ENCODE measurements at regions not wholly inside any gene's neighbourhood (a gene's known extent, or its start where the extent isn't known, plus 50 kb on each side); places are given as distances from the start of the nearest gene placed in this dataset.

DNA sequence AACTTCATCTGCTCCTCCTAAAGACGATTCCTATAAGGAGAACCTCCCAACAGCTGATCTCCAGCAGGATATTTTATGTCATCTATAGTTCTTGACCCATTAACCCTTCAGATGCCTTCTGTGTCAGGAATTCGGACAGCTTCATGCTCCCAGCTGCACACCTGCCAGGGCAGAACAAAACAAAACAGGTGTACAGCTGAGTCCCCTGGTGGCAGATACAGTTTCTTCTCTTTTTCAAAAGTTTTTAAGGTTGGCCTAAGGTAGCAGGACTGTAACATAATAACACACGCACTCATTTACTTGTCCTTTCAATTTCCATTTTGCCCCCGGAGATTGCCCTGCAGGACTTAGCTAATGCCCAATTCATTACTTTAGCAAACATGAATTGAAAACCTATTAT lies 218.3 kb downstream of the S1PR1 start:
- TF ChIP-seq POLR2A (IDR thresholded peaks at IDR 0.05) (no peak), CTCF (IDR thresholded peaks at IDR 0.05) (no peak)
